Smooth muscle cell (in vitro differentiated cells): ENCODE measurements at regions not wholly inside any gene's neighbourhood (a gene's known extent, or its start where the extent isn't known, plus 50 kb on each side); places are given as distances from the start of the nearest gene placed in this dataset.

Source experiments
- DNase-seq: peaks from one replicate; lab custom pipeline; 2025; ENCODE audit not compliant: unreplicated experiment; lab: John Stamatoyannopoulos, UW
- H2AFZ ChIP-seq: fragments of 200-600 bp; sonication (generic); 2 replicates; pipeline ENCODE4 v1.6.0; 2016; ENCODE audit warnings: antibody characterized with exemption, low read depth, mild to moderate bottlenecking
- H3F3A ChIP-seq: fragments of 200-600 bp; sonication (generic); 2 replicates; pipeline ENCODE4 v1.6.0; 2017; ENCODE audit warnings: antibody characterized with exemption, low read depth
- H3K27ac ChIP-seq: fragments of 200-600 bp; sonication (generic); 2 replicates; pipeline ENCODE4 v1.5.1; 2016; ENCODE audit warnings: low read depth, mild to moderate bottlenecking
- H3K27me3 ChIP-seq: fragments of 200-600 bp; sonication (generic); 2 replicates; pipeline ENCODE4 v1.6.1; 2016; ENCODE audit warnings: low read depth, mild to moderate bottlenecking
- H3K36me3 ChIP-seq: fragments of 200-600 bp; sonication (generic); 2 replicates; pipeline ENCODE4 v1.5.1; 2016; ENCODE audit warnings: low read depth
- H3K4me1 ChIP-seq: fragments of 200-600 bp; sonication (generic); 2 replicates; pipeline ENCODE4 v1.5.1; 2016; ENCODE audit warnings: low read depth
- H3K4me2 ChIP-seq: fragments of 200-600 bp; sonication (generic); 2 replicates; pipeline ENCODE4 v1.6.0; 2016; ENCODE audit warnings: mild to moderate bottlenecking
- H3K4me3 ChIP-seq: fragments of 200-600 bp; sonication (generic); 2 replicates; pipeline ENCODE4 v1.5.1; 2016; ENCODE audit warnings: mild to moderate bottlenecking
- H3K79me2 ChIP-seq: fragments of 200-600 bp; sonication (generic); 2 replicates; pipeline ENCODE4 v1.6.0; 2016; ENCODE audit warnings: low read depth, mild to moderate bottlenecking
- H3K9ac ChIP-seq: fragments of 200-600 bp; sonication (generic); 2 replicates; pipeline ENCODE4 v1.6.0; 2016; ENCODE audit warnings: low read depth
- H3K9me3 ChIP-seq: fragments of 200-600 bp; sonication (generic); replicated peaks from 2 replicates; pipeline ENCODE4 v1.5.1; 2016; ENCODE audit warnings: low read depth
- H4K20me1 ChIP-seq: fragments of 200-600 bp; sonication (generic); 2 replicates; pipeline ENCODE4 v1.6.0; 2016; ENCODE audit warnings: low read depth
- CTCF ChIP-seq: fragments of 200-600 bp; sonication (generic); IDR thresholded peaks from 2 replicates; pipeline ENCODE4 v1.5.1; 2017; ENCODE audit warnings: borderline replicate concordance, mild to moderate bottlenecking, antibody characterized with exemption; ENCODE audit not compliant: insufficient read depth, poor library complexity, severe bottlenecking
- WGBS: methylation state at CpG from one replicate; pipeline ENCODE4 v1.1.7; 2016; ENCODE audit warnings: low lambda C conversion rate; 5-methylcytosine and 5-hydroxymethylcytosine counted together

DNA sequence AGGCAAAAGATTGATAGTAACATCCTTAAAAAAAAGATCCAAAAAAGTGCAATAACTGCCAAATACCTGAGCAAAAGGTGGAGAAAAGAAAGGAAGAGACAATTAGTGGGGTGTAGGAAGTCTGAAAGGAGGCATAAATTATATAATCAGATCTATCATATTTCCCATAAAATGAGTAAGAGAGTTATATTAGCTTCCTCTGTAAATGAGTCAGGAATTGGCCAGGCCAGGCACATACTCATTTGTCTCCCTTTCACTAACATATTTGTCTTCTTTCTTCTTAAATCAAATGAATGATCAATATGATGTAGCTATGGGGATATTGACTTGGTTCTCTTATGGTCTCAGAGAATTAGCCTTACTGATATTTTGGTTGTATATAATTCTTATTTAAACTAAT is 292.3 kb upstream of the CADM2 start:
- Histone ChIP-seq H3K79me2 (no peaks in the 10 kb centered on the region), H3F3A (no peaks in the 10 kb centered on the region), H3K27me3 (no peaks in the 10 kb centered on the region), H3K4me3 (no peak overlapping the region), H3K36me3 (no peaks in the 10 kb centered on the region), H4K20me1 (no peaks in the 10 kb centered on the region), H3K9ac (no peak overlapping the region), H3K9me3 (no peaks in the 10 kb centered on the region), H3K27ac (no peak overlapping the region), H3K4me2 (no peak overlapping the region), H3K4me1 (no peaks in the 10 kb centered on the region), H2AFZ (no peak overlapping the region)
- no peak for DNase-seq
- no peak for TF ChIP-seq CTCF

DNA sequence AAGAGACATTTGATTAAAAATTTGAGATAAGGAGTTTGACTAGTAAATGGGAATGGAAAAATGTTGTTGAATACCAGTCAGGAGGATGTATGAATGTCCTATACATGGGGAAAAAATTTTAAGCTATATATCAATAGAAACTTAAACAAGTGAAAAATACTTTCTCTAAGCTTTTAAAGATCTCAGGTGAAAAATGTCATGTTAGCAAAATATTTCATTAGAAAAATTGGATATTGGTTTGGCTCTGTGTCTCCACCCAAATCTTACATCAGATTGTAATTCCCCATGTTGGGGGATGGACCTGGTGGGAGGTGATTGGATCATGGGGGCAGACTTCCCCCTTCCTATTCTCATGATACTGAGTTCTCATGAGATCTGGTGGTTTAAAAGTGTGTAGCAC is 279.6 kb upstream of the CADM2 start:
- H3K4me1 ChIP-seq: no peaks in the 10 kb centered on the region
- TF ChIP-seq CTCF: no peak
- DNase-seq: no peak
- H3K27ac ChIP-seq: no peak overlapping the region
- H3K4me2 ChIP-seq: no peak overlapping the region
- no peaks in the 10 kb centered on the region for H3K27me3 ChIP-seq
- no peak overlapping the region for H3K9ac ChIP-seq
- H3K9me3 ChIP-seq: no peaks in the 10 kb centered on the region
- H3K79me2 ChIP-seq: no peaks in the 10 kb centered on the region
- H3K4me3 ChIP-seq: no peak overlapping the region
- H3F3A ChIP-seq: no peaks in the 10 kb centered on the region
- H4K20me1 ChIP-seq: no peaks in the 10 kb centered on the region
- H3K36me3 ChIP-seq: no peaks in the 10 kb centered on the region
- no peak overlapping the region for H2AFZ ChIP-seq

DNA sequence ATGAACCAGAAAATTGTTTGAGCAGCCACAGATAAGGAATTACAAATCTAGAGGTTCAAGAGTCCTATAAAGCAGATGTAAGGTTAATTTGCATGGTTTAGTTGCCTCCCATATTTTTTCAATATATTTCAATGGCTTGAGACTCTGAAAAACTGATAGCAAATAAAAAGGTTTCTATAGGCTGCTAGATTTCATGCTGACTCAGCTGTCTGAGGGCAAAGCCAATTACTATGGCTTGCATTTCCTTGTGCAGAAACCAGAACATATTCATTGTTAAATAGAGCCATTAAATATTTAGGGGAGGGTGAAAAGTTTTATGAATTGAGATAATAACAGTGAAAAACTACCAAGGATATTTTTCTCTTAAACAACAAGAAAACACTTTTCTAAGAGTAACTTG is 278.1 kb upstream of the CADM2 start:
- no peak for DNase-seq

DNA sequence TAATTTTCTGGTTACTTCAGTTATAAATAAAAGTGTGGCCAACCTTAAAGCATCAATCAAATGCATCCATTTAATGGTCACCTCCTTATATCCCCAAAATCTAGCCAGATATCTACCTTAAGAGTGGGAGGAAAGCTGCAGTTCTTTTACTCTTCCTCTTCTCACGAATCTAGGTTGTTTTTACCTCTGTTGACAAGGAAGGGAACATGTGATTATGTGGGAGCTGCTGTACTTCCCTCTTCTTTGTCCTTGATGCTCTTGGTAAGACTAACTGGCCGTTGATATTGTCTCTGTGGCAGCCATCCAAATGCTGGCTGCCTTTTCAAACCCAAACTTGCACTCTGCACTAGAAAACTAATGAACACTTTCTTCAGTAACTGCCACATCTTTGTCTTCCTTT is 275.3 kb upstream of the CADM2 start:
- H3K36me3 ChIP-seq: no peaks in the 10 kb centered on the region
- no peaks in the 10 kb centered on the region for H4K20me1 ChIP-seq
- H3K4me2 ChIP-seq: no peak overlapping the region
- H2AFZ ChIP-seq: no peak overlapping the region
- no peak for DNase-seq
- H3K27me3 ChIP-seq: no peaks in the 10 kb centered on the region
- TF ChIP-seq CTCF: no peak
- no peak overlapping the region for H3K4me3 ChIP-seq
- H3K9me3 ChIP-seq: no peaks in the 10 kb centered on the region
- H3F3A ChIP-seq: no peaks in the 10 kb centered on the region
- H3K79me2 ChIP-seq: no peaks in the 10 kb centered on the region
- WGBS: 64% methylated on average over 2 of the region's 2 CpGs
- no peak overlapping the region for H3K9ac ChIP-seq
- no peaks in the 10 kb centered on the region for H3K4me1 ChIP-seq
- H3K27ac ChIP-seq: no peak overlapping the region

More for the DNA sequence above, 278.1 kb upstream of the CADM2 start:
- TF ChIP-seq CTCF: no peak
- Histone ChIP-seq H2AFZ (no peak overlapping the region), H3K9me3 (no peaks in the 10 kb centered on the region), H3F3A (no peaks in the 10 kb centered on the region), H3K4me1 (no peaks in the 10 kb centered on the region), H3K27ac (no peak overlapping the region), H3K9ac (no peak overlapping the region), H3K79me2 (no peaks in the 10 kb centered on the region), H3K36me3 (no peaks in the 10 kb centered on the region), H4K20me1 (no peaks in the 10 kb centered on the region), H3K4me3 (no peak overlapping the region), H3K4me2 (no peak overlapping the region), H3K27me3 (no peaks in the 10 kb centered on the region)
